OCI-LY7 (cell line): ENCODE measurements at regions not wholly inside any gene's neighbourhood (a gene's known extent, or its start where the extent isn't known, plus 50 kb on each side); places are given as distances from the start of the nearest gene placed in this dataset.

ENCODE experiments used
- CTCF ChIP-seq: fragments of 200-600 bp; sonication (generic); conservative IDR thresholded peaks from 2 replicates; pipeline ENCODE4 v1.5.1; 2014; ENCODE audit warnings: mild to moderate bottlenecking, antibody characterized with exemption, low read length, moderate library complexity, mixed read lengths
- EZH2phosphoT487 ChIP-seq: fragments of 200-600 bp; sonication (generic); IDR thresholded peaks from 2 replicates; pipeline ENCODE4 v1.6.1; 2018; ENCODE audit warnings: low read depth, borderline replicate concordance, mild to moderate bottlenecking, mixed run types, antibody characterized with exemption, low read length, moderate library complexity, mixed read lengths

- TF ChIP-seq CTCF, result no peak
- TF ChIP-seq EZH2phosphoT487, result no peak
These were observed 88.2 kb downstream of the MIS18A start for GRCh38 chr21:32190493-32191144.
